SK-N-SH (cell line): ENCODE measurements at regions not wholly inside any gene's neighbourhood (a gene's known extent, or its start where the extent isn't known, plus 50 kb on each side); places are given as distances from the start of the nearest gene placed in this dataset.

ENCODE experiments used
- CTCF ChIA-PET: fragments of 300-600, 350-600 bp; formaldehyde crosslinking; extraction: SDS; loops from one replicate; lab custom pipeline; 2021; lab: Yijun Ruan, JAX
- POLR2A ChIA-PET: fragments of 350-600 bp; sonication (Branson Sonifier 250); formaldehyde crosslinking; extraction: SDS; loops from one replicate; lab custom pipeline; 2020; ENCODE audit warnings: antibody characterized with exemption, inconsistent platforms; lab: Yijun Ruan, JAX
- DNase-seq: peaks from one replicate; pipeline ENCODE4 v3.0.0; 2012
- H2AFZ ChIP-seq: fragments of 200-600 bp; sonication (generic); 2 replicates; pipeline ENCODE4 v1.8.1; 2016; ENCODE audit warnings: antibody characterized with exemption, mild to moderate bottlenecking, low read depth
- H3F3A ChIP-seq: fragments of 200-600 bp; sonication (generic); replicated peaks from 2 replicates; pipeline ENCODE3; 2016; ENCODE audit warnings: antibody characterized with exemption, mild to moderate bottlenecking; ENCODE audit not compliant: insufficient read depth
- H3K27ac ChIP-seq, 2 experiments: fragments of 200-500 bp in 1 of 2; fragments of 200-600 bp in 1 of 2; sonication (Bioruptor generic) in 1 of 2; sonication (generic), shearing (Covaris generic) in 1 of 2; 2 replicates each; pipeline versions ENCODE4 v1.5.1 to v1.6.1; 2014 to 2016; ENCODE audit warnings: low read depth in 2 of 2, inconsistent platforms in 1 of 2, low read length in 1 of 2, mild to moderate bottlenecking in 1 of 2, mixed read lengths in 1 of 2
- H3K27me3 ChIP-seq: fragments of 200-600 bp; sonication (generic), shearing (Covaris generic); 2 replicates; pipeline ENCODE4 v1.6.1; 2016; ENCODE audit warnings: mixed run types; ENCODE audit not compliant: insufficient read depth
- H3K36me3 ChIP-seq, 2 experiments: fragments of 200-500 bp in 1 of 2; fragments of 200-600 bp in 1 of 2; sonication (Bioruptor generic) in 1 of 2; sonication (generic) in 1 of 2; replicated peaks in 1 of 2; 2 replicates each; pipeline versions ENCODE3 to v1.5.1; 2014 to 2016; ENCODE audit warnings: low read length in 1 of 2, mild to moderate bottlenecking in 1 of 2; ENCODE audit not compliant: insufficient read depth in 2 of 2, control insufficient read depth in 1 of 2
- H3K4me1 ChIP-seq, 2 experiments: fragments of 200-500 bp in 1 of 2; fragments of 200-600 bp in 1 of 2; sonication (Bioruptor generic) in 1 of 2; sonication (generic), shearing (Covaris generic) in 1 of 2; 2 replicates each; pipeline versions ENCODE4 v1.5.1 to v1.6.1; 2014 to 2016; ENCODE audit warnings: low read depth in 1 of 2, low read length in 1 of 2, mixed run types in 1 of 2; ENCODE audit not compliant: insufficient read depth in 2 of 2, control insufficient read depth in 1 of 2
- H3K4me2 ChIP-seq: fragments of 200-600 bp; sonication (generic), shearing (Covaris generic); 2 replicates; pipeline ENCODE4 v1.6.1; 2017; ENCODE audit warnings: mixed run types
- H3K4me3 ChIP-seq, 2 experiments: fragments of 200-500 bp in 1 of 2; fragments of 200-600 bp in 1 of 2; sonication (Bioruptor generic) in 1 of 2; sonication (generic), shearing (Covaris generic) in 1 of 2; 2 replicates each; pipeline versions ENCODE4 v1.5.1 to v1.8.1; 2014 to 2016; ENCODE audit warnings: low read depth in 2 of 2, inconsistent platforms in 1 of 2, low read length in 1 of 2, mild to moderate bottlenecking in 1 of 2, mixed read lengths in 1 of 2, moderate library complexity in 1 of 2
- H3K79me2 ChIP-seq: fragments of 200-600 bp; sonication (generic); 2 replicates; pipeline ENCODE4 v1.8.1; 2017; ENCODE audit warnings: mild to moderate bottlenecking; ENCODE audit not compliant: insufficient read depth
- H3K9ac ChIP-seq: fragments of 200-600 bp; sonication (generic); 2 replicates; pipeline ENCODE4 v1.6.1; 2017; ENCODE audit warnings: mixed run types
- H3K9me2 ChIP-seq: fragments of 200-600 bp; sonication (generic); 2 replicates; pipeline ENCODE4 v1.6.1; 2017; ENCODE audit warnings: mixed run types
- H3K9me3 ChIP-seq: fragments of 200-600 bp; sonication (generic); 2 replicates; pipeline ENCODE4 v1.6.1; 2017; ENCODE audit warnings: mixed run types, mild to moderate bottlenecking, moderate library complexity
- H4K20me1 ChIP-seq: fragments of 200-600 bp; sonication (generic); 2 replicates; pipeline ENCODE4 v1.6.1; 2017; ENCODE audit warnings: mild to moderate bottlenecking, mixed run types; ENCODE audit not compliant: insufficient read depth
- ELF1 ChIP-seq: IDR thresholded peaks from 2 replicates; pipeline ENCODE4 v1.4.0; 2012
- FOSL2 ChIP-seq: IDR thresholded peaks from 2 replicates; pipeline ENCODE4 v1.4.0; 2012; ENCODE audit warnings: low read depth, mild to moderate bottlenecking, moderate library complexity, borderline replicate concordance
- FOXJ3 ChIP-seq: sonication (generic); formaldehyde crosslinking; IDR thresholded peaks from 2 replicates; pipeline ENCODE4 v1.5.1; 2020; ENCODE audit warnings: mild to moderate bottlenecking, missing genetic modification reagents
- FOXM1 ChIP-seq: IDR thresholded peaks from 2 replicates; pipeline ENCODE4 v1.4.0; 2012; ENCODE audit warnings: low read depth, mild to moderate bottlenecking
- GABPA ChIP-seq: IDR thresholded peaks from 2 replicates; pipeline ENCODE4 v1.4.0; 2012; ENCODE audit warnings: low read depth, mild to moderate bottlenecking
- GATA2 ChIP-seq: sonication (generic); formaldehyde crosslinking; IDR thresholded peaks from 2 replicates; pipeline ENCODE4 v1.5.0; 2020; ENCODE audit warnings: mild to moderate bottlenecking, missing genetic modification reagents
- MEF2A ChIP-seq: IDR thresholded peaks from 2 replicates; pipeline ENCODE4 v1.4.0; 2012; ENCODE audit warnings: low read depth, borderline replicate concordance
- MXI1 ChIP-seq: IDR thresholded peaks from 2 replicates; pipeline ENCODE4 v1.6.1; 2012; ENCODE audit warnings: mild to moderate bottlenecking, low read depth, low read length, improper control_type of control experiment
- NRF1 ChIP-seq: IDR thresholded peaks from 2 replicates; pipeline ENCODE4 v1.6.1; 2012; ENCODE audit warnings: low read depth, mild to moderate bottlenecking, low read length
- POLR2AphosphoS5 ChIP-seq: IDR thresholded peaks from 2 replicates; pipeline ENCODE4 v1.6.1; 2012; ENCODE audit warnings: low read depth, low read length
- RCOR1 ChIP-seq: fragments of 150-350 bp; IDR thresholded peaks from 2 replicates; pipeline ENCODE4 v1.6.1; 2017; ENCODE audit warnings: antibody characterized with exemption, low read length
- SIN3A ChIP-seq: IDR thresholded peaks from 2 replicates; pipeline ENCODE4 v1.6.1; 2012; ENCODE audit warnings: low read depth, mild to moderate bottlenecking, low read length, moderate library complexity, borderline replicate concordance
- SMC3 ChIP-seq: IDR thresholded peaks from 2 replicates; pipeline ENCODE4 v1.6.1; 2012; ENCODE audit warnings: low read depth, low read length, improper control_type of control experiment
- TCF12 ChIP-seq: IDR thresholded peaks from 2 replicates; pipeline ENCODE4 v1.4.0; 2012
- TEAD4 ChIP-seq: IDR thresholded peaks from 2 replicates; pipeline ENCODE4 v1.4.0; 2012; ENCODE audit warnings: mild to moderate bottlenecking, borderline replicate concordance; ENCODE audit not compliant: insufficient read depth
- YY1 ChIP-seq: IDR thresholded peaks from 2 replicates; pipeline ENCODE4 v1.4.0; 2012; ENCODE audit warnings: low read depth, mild to moderate bottlenecking
- WGBS: methylation state at CpG from one replicate; pipeline ENCODE4 v1.1.6; 2017; ENCODE audit warnings: low lambda C conversion rate; 5-methylcytosine and 5-hydroxymethylcytosine counted together
- TF ChIP-seq, protein P1 (sequence below): IDR thresholded peaks from 2 replicates; pipeline ENCODE4 v1.4.0; 2012; ENCODE audit warnings: low read depth, borderline replicate concordance
- TF ChIP-seq, protein P2 (sequence below): IDR thresholded peaks from 2 replicates; pipeline ENCODE4 v1.6.1; 2012; ENCODE audit warnings: mild to moderate bottlenecking, low read depth, low read length, moderate library complexity
- TF ChIP-seq, protein P3 (sequence below): IDR thresholded peaks from 2 replicates; pipeline ENCODE4 v1.4.0; 2012; ENCODE audit warnings: low read depth
- TF ChIP-seq, protein P4 (sequence below): fragments of 150-350 bp; IDR thresholded peaks from 2 replicates; pipeline ENCODE4 v1.6.1; 2017; ENCODE audit warnings: antibody characterized with exemption, low read length, low read depth, borderline replicate concordance
- TF ChIP-seq, protein P5 (sequence below): IDR thresholded peaks from 2 replicates; pipeline ENCODE4 v1.4.0; 2012; ENCODE audit warnings: low read depth, borderline replicate concordance

DNA sequence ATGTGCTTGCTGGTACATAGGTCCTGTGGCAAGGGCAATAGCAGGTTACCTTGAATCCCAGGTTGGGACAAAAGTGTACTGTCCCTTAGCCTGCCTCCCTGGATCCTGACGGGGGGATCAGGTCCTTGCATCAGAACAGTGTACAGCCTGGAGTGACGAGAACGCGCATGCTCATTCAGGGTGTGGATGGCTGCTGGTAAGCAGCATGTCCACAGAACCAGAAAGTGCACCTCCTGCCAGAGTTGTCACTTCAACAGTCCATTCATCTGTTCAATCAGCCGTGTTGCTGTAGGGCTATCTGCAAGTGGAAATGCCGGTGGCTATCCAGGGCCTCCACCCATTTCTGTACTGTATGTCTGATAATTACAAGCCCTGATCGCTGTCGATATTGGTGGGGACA, 236.3 kb upstream of the SOX4 start:
- H4K20me1 ChIP-seq = no peaks in the 10 kb centered on the region
- H3K79me2 ChIP-seq = no peaks in the 10 kb centered on the region
- no peak overlapping the region for H3K4me2 ChIP-seq
- CTCF ChIA-PET = no interaction called here
- H3K9me2 ChIP-seq = no peaks in the 10 kb centered on the region
- no peak for TF ChIP-seq GABPA
- TF ChIP-seq, protein P1, sequence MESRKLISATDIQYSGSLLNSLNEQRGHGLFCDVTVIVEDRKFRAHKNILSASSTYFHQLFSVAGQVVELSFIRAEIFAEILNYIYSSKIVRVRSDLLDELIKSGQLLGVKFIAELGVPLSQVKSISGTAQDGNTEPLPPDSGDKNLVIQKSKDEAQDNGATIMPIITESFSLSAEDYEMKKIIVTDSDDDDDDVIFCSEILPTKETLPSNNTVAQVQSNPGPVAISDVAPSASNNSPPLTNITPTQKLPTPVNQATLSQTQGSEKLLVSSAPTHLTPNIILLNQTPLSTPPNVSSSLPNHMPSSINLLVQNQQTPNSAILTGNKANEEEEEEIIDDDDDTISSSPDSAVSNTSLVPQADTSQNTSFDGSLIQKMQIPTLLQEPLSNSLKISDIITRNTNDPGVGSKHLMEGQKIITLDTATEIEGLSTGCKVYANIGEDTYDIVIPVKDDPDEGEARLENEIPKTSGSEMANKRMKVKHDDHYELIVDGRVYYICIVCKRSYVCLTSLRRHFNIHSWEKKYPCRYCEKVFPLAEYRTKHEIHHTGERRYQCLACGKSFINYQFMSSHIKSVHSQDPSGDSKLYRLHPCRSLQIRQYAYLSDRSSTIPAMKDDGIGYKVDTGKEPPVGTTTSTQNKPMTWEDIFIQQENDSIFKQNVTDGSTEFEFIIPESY = no peak
- H3K9me3 ChIP-seq = no peaks in the 10 kb centered on the region
- H3K4me1 ChIP-seq = no peaks in the 10 kb centered on the region; a peak in 1 of 4 replicates
- no peak overlapping the region for H3K27ac ChIP-seq
- POLR2A ChIA-PET = no interaction called here
- no peaks in the 10 kb centered on the region for H3K36me3 ChIP-seq
- no peaks in the 10 kb centered on the region for H3F3A ChIP-seq
- H3K4me3 ChIP-seq = no peak overlapping the region
- H2AFZ ChIP-seq = no peak overlapping the region
- 87% methylated on average over 8 of the region's 8 CpGs for WGBS
- DNase-seq = no peak
- H3K9ac ChIP-seq = no peak overlapping the region
- H3K27me3 ChIP-seq = no peaks in the 10 kb centered on the region

DNA sequence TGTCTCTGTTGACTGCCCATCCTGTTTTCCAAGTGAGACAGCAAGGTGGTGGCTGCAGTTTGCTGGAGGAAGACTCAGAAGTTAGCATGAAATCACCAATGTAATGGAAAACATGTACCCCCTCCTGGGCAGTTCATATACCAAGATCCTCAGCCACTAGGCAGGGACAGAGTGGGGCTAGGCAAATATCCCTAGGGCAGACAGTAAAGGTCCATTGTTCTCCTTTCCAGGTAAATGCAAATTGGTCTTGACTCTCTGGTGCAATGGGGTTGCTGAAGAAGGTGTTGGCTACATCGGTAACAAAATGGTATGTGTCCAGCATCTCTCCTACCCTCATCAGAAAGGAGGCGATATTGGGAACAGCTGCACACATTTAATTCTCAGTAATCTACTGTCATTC, 233.6 kb upstream of the SOX4 start:
- TF ChIP-seq FOXJ3 (CRISPR knock-in tag) (no peak), FOXM1 (no peak), TEAD4 (no peak), SMC3 (no peak), GABPA (no peak), TCF12 (no peak), RCOR1 (no peak), MXI1 (no peak), SIN3A (no peak), ELF1 (no peak), NRF1 (no peak), FOSL2 (no peak), GATA2 (no peak), POLR2AphosphoS5 (no peak), MEF2A (no peak), YY1 (no peak)
- TF ChIP-seq, protein P2, sequence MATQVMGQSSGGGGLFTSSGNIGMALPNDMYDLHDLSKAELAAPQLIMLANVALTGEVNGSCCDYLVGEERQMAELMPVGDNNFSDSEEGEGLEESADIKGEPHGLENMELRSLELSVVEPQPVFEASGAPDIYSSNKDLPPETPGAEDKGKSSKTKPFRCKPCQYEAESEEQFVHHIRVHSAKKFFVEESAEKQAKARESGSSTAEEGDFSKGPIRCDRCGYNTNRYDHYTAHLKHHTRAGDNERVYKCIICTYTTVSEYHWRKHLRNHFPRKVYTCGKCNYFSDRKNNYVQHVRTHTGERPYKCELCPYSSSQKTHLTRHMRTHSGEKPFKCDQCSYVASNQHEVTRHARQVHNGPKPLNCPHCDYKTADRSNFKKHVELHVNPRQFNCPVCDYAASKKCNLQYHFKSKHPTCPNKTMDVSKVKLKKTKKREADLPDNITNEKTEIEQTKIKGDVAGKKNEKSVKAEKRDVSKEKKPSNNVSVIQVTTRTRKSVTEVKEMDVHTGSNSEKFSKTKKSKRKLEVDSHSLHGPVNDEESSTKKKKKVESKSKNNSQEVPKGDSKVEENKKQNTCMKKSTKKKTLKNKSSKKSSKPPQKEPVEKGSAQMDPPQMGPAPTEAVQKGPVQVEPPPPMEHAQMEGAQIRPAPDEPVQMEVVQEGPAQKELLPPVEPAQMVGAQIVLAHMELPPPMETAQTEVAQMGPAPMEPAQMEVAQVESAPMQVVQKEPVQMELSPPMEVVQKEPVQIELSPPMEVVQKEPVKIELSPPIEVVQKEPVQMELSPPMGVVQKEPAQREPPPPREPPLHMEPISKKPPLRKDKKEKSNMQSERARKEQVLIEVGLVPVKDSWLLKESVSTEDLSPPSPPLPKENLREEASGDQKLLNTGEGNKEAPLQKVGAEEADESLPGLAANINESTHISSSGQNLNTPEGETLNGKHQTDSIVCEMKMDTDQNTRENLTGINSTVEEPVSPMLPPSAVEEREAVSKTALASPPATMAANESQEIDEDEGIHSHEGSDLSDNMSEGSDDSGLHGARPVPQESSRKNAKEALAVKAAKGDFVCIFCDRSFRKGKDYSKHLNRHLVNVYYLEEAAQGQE = no peak
- TF ChIP-seq, protein P3, sequence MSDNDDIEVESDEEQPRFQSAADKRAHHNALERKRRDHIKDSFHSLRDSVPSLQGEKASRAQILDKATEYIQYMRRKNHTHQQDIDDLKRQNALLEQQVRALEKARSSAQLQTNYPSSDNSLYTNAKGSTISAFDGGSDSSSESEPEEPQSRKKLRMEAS = no peak
- TF ChIP-seq, protein P4, sequence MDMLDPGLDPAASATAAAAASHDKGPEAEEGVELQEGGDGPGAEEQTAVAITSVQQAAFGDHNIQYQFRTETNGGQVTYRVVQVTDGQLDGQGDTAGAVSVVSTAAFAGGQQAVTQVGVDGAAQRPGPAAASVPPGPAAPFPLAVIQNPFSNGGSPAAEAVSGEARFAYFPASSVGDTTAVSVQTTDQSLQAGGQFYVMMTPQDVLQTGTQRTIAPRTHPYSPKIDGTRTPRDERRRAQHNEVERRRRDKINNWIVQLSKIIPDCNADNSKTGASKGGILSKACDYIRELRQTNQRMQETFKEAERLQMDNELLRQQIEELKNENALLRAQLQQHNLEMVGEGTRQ = no peak
- TF ChIP-seq, protein P5, sequence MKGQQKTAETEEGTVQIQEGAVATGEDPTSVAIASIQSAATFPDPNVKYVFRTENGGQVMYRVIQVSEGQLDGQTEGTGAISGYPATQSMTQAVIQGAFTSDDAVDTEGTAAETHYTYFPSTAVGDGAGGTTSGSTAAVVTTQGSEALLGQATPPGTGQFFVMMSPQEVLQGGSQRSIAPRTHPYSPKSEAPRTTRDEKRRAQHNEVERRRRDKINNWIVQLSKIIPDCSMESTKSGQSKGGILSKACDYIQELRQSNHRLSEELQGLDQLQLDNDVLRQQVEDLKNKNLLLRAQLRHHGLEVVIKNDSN = no peak
- no peak overlapping the region for H3K27ac ChIP-seq
- no peaks in the 10 kb centered on the region for H3K27me3 ChIP-seq
- H3F3A ChIP-seq = no peaks in the 10 kb centered on the region
- no peak for DNase-seq
- H4K20me1 ChIP-seq = no peaks in the 10 kb centered on the region
- 88% methylated on average over 2 of the region's 2 CpGs for WGBS
- H2AFZ ChIP-seq = no peak overlapping the region
- H3K9me2 ChIP-seq = no peaks in the 10 kb centered on the region
- POLR2A ChIA-PET = no interaction called here
- H3K4me3 ChIP-seq = no peak overlapping the region
- H3K4me2 ChIP-seq = no peak overlapping the region
- no peaks in the 10 kb centered on the region; a peak in 1 of 4 replicates for H3K4me1 ChIP-seq
- CTCF ChIA-PET = interaction anchor here (1.7 kb wide), 1 partner anchor 9 kb away, joined by 7 read pairs; no protein-coding TSS in a partner anchor
- H3K79me2 ChIP-seq = no peaks in the 10 kb centered on the region
- H3K9me3 ChIP-seq = no peaks in the 10 kb centered on the region
- no peak overlapping the region for H3K9ac ChIP-seq
- H3K36me3 ChIP-seq = no peaks in the 10 kb centered on the region
